Astrocyte (in vitro differentiated cells and primary cell): ENCODE measurements at regions not wholly inside any gene's neighbourhood (a gene's known extent, or its start where the extent isn't known, plus 50 kb on each side); places are given as distances from the start of the nearest gene placed in this dataset.
A peak's percentile ranks its signal among the peaks of the same experiment; 100 is the strongest.

Experiments
- DNase-seq: peaks from one replicate; pipeline ENCODE4 v3.0.0-alpha.2; 2010; ENCODE audit warnings: low read depth
- FAIRE-seq: peaks from 2 replicates; lab custom pipeline; 2011; peaks lifted over from hg19 to GRCh38; lab: Jason Lieb, UNC
- H2AFZ ChIP-seq: 2 replicates; pipeline ENCODE4 v1.6.0; 2012; ENCODE audit warnings: low read depth, low read length, inconsistent platforms
- H3K27ac ChIP-seq: 2 replicates; pipeline ENCODE4 v1.5.1; 2011; ENCODE audit warnings: low read depth, low read length, inconsistent platforms
- H3K27me3 ChIP-seq: 2 replicates; pipeline ENCODE4 v1.6.0; 2011; ENCODE audit warnings: low read length, inconsistent platforms; ENCODE audit not compliant: insufficient read depth
- H3K36me3 ChIP-seq: 2 replicates; pipeline ENCODE4 v1.5.1; 2011; ENCODE audit warnings: low read length, inconsistent platforms; ENCODE audit not compliant: insufficient read depth
- H3K4me1 ChIP-seq: 2 replicates; pipeline ENCODE4 v1.5.1; 2011; ENCODE audit warnings: low read length, inconsistent platforms; ENCODE audit not compliant: insufficient read depth
- H3K4me2 ChIP-seq: 2 replicates; pipeline ENCODE4 v1.6.0; 2012; ENCODE audit warnings: low read length, inconsistent platforms
- H3K4me3 ChIP-seq: 2 replicates; pipeline ENCODE4 v1.5.1; 2011; ENCODE audit warnings: low read depth, mild to moderate bottlenecking, low read length, inconsistent platforms; ENCODE audit not compliant: insufficient read depth
- H3K79me2 ChIP-seq: 2 replicates; pipeline ENCODE4 v1.6.0; 2012; ENCODE audit warnings: mild to moderate bottlenecking, low read length, inconsistent platforms; ENCODE audit not compliant: insufficient read depth
- H3K9ac ChIP-seq: 2 replicates; pipeline ENCODE4 v1.6.0; 2012; ENCODE audit warnings: mild to moderate bottlenecking, low read length, inconsistent platforms
- H3K9me3 ChIP-seq: 2 replicates; pipeline ENCODE4 v1.5.1; 2012; ENCODE audit warnings: low read depth, mild to moderate bottlenecking, low read length, inconsistent platforms; ENCODE audit not compliant: insufficient read depth
- H4K20me1 ChIP-seq: 2 replicates; pipeline ENCODE4 v1.6.0; 2012; ENCODE audit warnings: low read length, inconsistent platforms; ENCODE audit not compliant: insufficient read depth
- H3K27ac Mint-ChIP-seq: one replicate; pipeline ENCODE4 v1.8.0; 2021; ENCODE audit warnings: mild to moderate bottlenecking, mixed read lengths; ENCODE audit not compliant: unreplicated experiment
- H3K27me3 Mint-ChIP-seq: one replicate; pipeline ENCODE4 v1.8.0; 2021; ENCODE audit warnings: low read depth, mixed read lengths; ENCODE audit not compliant: unreplicated experiment
- H3K36me3 Mint-ChIP-seq: one replicate; pipeline ENCODE4 v1.8.0; 2021; ENCODE audit warnings: low read depth, mixed read lengths; ENCODE audit not compliant: unreplicated experiment
- H3K4me1 Mint-ChIP-seq: one replicate; pipeline ENCODE4 v1.8.0; 2021; ENCODE audit warnings: low read depth, mixed read lengths; ENCODE audit not compliant: unreplicated experiment
- H3K4me3 Mint-ChIP-seq: one replicate; pipeline ENCODE4 v1.8.0; 2021; ENCODE audit warnings: mild to moderate bottlenecking, moderate library complexity, mixed read lengths; ENCODE audit not compliant: unreplicated experiment
- H3K9me3 Mint-ChIP-seq: one replicate; pipeline ENCODE4 v1.8.0; 2021; ENCODE audit warnings: mild to moderate bottlenecking, mixed read lengths; ENCODE audit not compliant: unreplicated experiment
- EZH2 ChIP-seq: IDR thresholded peaks from 2 replicates; pipeline ENCODE4 v1.6.1; 2012; ENCODE audit warnings: mild to moderate bottlenecking, low read length, inconsistent platforms; ENCODE audit not compliant: insufficient read depth
- TF ChIP-seq, protein P1 (sequence below): IDR thresholded peaks from 2 replicates; pipeline ENCODE4 v1.5.1; 2011; ENCODE audit warnings: low read depth, mild to moderate bottlenecking, inconsistent platforms, low read length, moderate library complexity; ENCODE audit not compliant: insufficient read depth

DNA sequence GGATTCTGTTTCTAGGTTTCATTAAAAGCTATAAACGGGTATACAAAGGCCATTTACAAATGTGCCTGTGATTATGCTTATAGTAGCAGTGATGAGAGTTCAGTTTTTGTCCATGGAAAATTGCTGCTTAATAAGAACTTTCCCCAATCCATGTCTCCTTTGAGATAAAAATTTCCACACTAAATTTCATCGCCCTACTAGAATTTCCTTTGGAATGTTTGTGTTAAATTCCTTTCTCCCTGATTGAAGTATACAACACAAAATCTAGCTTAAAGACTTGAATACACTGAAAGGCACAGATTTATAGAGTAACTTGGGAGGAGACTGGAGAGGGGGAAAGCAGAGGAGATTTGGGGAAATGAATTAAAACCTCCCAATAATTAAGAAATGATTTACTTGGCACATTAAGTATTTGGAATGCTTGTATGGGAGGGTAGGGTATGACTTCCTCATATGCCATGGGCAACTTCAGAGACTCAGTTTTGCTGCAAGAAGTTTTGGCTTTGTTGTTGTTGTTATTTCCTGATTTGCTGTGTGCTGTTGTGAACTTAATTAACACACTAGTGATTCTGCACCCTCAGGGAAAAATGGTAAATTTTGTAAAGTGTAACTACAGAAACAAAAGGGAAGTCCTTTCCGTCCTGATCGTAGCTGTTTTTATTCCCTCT lies 157.6 kb upstream of the LMO4 start:
- H3K9me3 Mint-ChIP-seq = peaks cover 2% of the 10 kb centered on the region
- no peak for DNase-seq
- H3K27me3 Mint-ChIP-seq = peaks cover 2% of the 10 kb centered on the region
- H3K79me2 ChIP-seq = no peaks in the 10 kb centered on the region
- no peak for FAIRE-seq
- H3K4me2 ChIP-seq = no peak overlapping the region
- no peaks in the 10 kb centered on the region for H3K9me3 ChIP-seq
- no peak overlapping the region for H3K4me3 Mint-ChIP-seq
- no peak overlapping the region for H3K27ac Mint-ChIP-seq
- no peaks in the 10 kb centered on the region for H3K4me1 ChIP-seq
- H2AFZ ChIP-seq = no peak overlapping the region
- no peak overlapping the region for H3K4me3 ChIP-seq
- peaks cover 3% of the 10 kb centered on the region for H3K27me3 ChIP-seq
- H3K9ac ChIP-seq = no peak overlapping the region
- H3K27ac ChIP-seq = no peak overlapping the region
- H3K4me1 Mint-ChIP-seq = peaks cover 25% of the 10 kb centered on the region
- TF ChIP-seq EZH2 = no peak
- H4K20me1 ChIP-seq = no peaks in the 10 kb centered on the region
- H3K36me3 Mint-ChIP-seq = no peaks in the 10 kb centered on the region
- no peaks in the 10 kb centered on the region for H3K36me3 ChIP-seq

DNA sequence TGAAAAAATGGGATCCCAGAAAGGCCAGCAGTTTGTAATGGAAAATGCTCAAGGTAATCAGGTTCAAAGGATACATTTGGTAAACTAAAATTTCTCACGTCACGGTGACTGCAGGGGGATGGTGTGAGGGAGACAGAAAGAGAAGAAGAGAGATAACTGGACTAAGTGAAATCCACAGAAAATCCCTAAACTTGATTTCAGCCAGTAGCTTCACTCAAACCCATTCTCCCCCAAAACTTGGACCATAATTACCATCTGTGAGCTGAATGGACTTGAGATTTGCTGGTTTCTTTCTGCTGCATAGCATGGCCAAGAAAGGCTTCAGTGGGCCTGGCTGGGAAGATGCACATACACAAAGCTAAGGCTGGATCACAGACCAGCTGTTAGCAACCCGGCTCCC lies 155.4 kb upstream of the LMO4 start:
- no peak overlapping the region for H2AFZ ChIP-seq
- H3K4me3 ChIP-seq = no peak overlapping the region
- H4K20me1 ChIP-seq = no peaks in the 10 kb centered on the region
- no peak overlapping the region for H3K27ac ChIP-seq
- no peak overlapping the region for H3K9ac ChIP-seq
- H3K36me3 Mint-ChIP-seq = no peaks in the 10 kb centered on the region
- H3K4me3 Mint-ChIP-seq = no peak overlapping the region
- H3K27ac Mint-ChIP-seq = no peak overlapping the region
- no peaks in the 10 kb centered on the region for H3K79me2 ChIP-seq
- no peak overlapping the region for H3K4me2 ChIP-seq
- no peaks in the 10 kb centered on the region for H3K9me3 Mint-ChIP-seq
- TF ChIP-seq EZH2 = no peak
- TF ChIP-seq, protein P1, sequence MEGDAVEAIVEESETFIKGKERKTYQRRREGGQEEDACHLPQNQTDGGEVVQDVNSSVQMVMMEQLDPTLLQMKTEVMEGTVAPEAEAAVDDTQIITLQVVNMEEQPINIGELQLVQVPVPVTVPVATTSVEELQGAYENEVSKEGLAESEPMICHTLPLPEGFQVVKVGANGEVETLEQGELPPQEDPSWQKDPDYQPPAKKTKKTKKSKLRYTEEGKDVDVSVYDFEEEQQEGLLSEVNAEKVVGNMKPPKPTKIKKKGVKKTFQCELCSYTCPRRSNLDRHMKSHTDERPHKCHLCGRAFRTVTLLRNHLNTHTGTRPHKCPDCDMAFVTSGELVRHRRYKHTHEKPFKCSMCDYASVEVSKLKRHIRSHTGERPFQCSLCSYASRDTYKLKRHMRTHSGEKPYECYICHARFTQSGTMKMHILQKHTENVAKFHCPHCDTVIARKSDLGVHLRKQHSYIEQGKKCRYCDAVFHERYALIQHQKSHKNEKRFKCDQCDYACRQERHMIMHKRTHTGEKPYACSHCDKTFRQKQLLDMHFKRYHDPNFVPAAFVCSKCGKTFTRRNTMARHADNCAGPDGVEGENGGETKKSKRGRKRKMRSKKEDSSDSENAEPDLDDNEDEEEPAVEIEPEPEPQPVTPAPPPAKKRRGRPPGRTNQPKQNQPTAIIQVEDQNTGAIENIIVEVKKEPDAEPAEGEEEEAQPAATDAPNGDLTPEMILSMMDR = no peak
- H3K27me3 Mint-ChIP-seq = peaks cover 2% of the 10 kb centered on the region
- H3K36me3 ChIP-seq = no peaks in the 10 kb centered on the region
- no peak for DNase-seq
- no peaks in the 10 kb centered on the region for H3K4me1 ChIP-seq
- FAIRE-seq = no peak
- peaks cover 3% of the 10 kb centered on the region for H3K27me3 ChIP-seq
- H3K4me1 Mint-ChIP-seq = peaks cover 25% of the 10 kb centered on the region
- no peaks in the 10 kb centered on the region for H3K9me3 ChIP-seq

DNA sequence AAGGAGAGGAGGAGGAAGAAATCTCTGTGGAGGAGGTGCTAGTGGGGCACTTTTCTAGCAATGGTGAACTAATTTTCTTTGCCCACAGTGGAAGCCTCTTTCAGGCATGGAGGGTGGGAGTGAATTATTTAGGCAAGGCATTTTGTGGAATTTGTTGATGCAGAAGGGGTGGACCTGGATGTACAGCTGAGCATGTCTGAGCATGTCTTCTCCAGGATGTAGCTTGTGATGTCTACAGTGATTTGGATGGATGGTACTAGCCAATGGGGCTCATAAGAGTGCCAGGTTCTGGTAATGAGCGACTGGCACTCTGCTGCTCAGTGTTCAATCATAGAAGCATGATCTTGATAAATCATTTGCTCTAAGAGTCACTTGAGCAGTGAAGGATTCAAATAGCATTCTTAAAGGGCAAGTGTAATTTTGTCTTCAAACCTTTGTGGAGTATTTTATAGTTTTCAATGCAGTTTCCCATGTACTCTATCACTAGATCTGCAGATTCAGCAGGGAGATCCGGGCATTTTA lies 153.9 kb upstream of the LMO4 start:
- no peaks in the 10 kb centered on the region for H3K4me1 ChIP-seq
- Mint-ChIP-seq H3K27ac (peak overlapping the region; percentile 22), H3K27me3 (peaks cover 2% of the 10 kb centered on the region), H3K9me3 (no peaks in the 10 kb centered on the region), H3K4me3 (no peak overlapping the region), H3K36me3 (no peaks in the 10 kb centered on the region), H3K4me1 (peaks cover 18% of the 10 kb centered on the region)
- H3K79me2 ChIP-seq = no peaks in the 10 kb centered on the region
- H3K36me3 ChIP-seq = no peaks in the 10 kb centered on the region
- no peaks in the 10 kb centered on the region for H4K20me1 ChIP-seq
- TF ChIP-seq, protein P1 = no peak
- no peak for TF ChIP-seq EZH2
- no peak overlapping the region for H3K4me3 ChIP-seq
- peaks cover 3% of the 10 kb centered on the region for H3K27me3 ChIP-seq
- no peak overlapping the region for H3K27ac ChIP-seq
- H3K9ac ChIP-seq = no peak overlapping the region
- H3K9me3 ChIP-seq = no peaks in the 10 kb centered on the region
- no peak overlapping the region for H2AFZ ChIP-seq
- FAIRE-seq (no peak), DNase-seq (no peak)
- H3K4me2 ChIP-seq = no peak overlapping the region
